AG04449 (cell line): ENCODE measurements at regions not wholly inside any gene's neighbourhood (a gene's known extent, or its start where the extent isn't known, plus 50 kb on each side); places are given as distances from the start of the nearest gene placed in this dataset.

ENCODE experiments used
- CTCF ChIA-PET: fragments of 350-600 bp; formaldehyde crosslinking; extraction: SDS; loops from one replicate; lab custom pipeline; 2021; ENCODE audit warnings: antibody characterized with exemption; lab: Yijun Ruan, JAX
- POLR2A ChIA-PET: fragments of 400-600, 350-600 bp; formaldehyde crosslinking; extraction: SDS; loops from one replicate; lab custom pipeline; 2020; ENCODE audit warnings: antibody characterized with exemption, inconsistent platforms; lab: Yijun Ruan, JAX
- DNase-seq: peaks from one replicate; pipeline ENCODE4 v3.0.0-alpha.2; 2010; ENCODE audit warnings: low read depth, low spot score
- H3K4me3 ChIP-seq: 2 replicates; pipeline ENCODE4 v1.5.1; 2011; ENCODE audit warnings: low read depth, mild to moderate bottlenecking, control low read depth, low read length
- TF ChIP-seq, protein P1 (sequence below): IDR thresholded peaks from one replicate; pipeline ENCODE4 v1.5.1; 2011; ENCODE audit warnings: mild to moderate bottlenecking, moderate library complexity, low read length, control low read depth, inconsistent platforms; ENCODE audit not compliant: insufficient read depth; ENCODE audit errors: missing control alignments

- POLR2A ChIA-PET, result no interaction called here
- CTCF ChIA-PET, result no interaction called here
Measured at GRCh38 chr10:21212912-21213311, 312.6 kb downstream of the SKIDA1 start.

GRCh38 chr10:21212348-21212747, 313.1 kb downstream of the SKIDA1 start:
- ChIA-PET POLR2A (no interaction called here), CTCF (no interaction called here)
- no peak for DNase-seq
- no peak overlapping the region for H3K4me3 ChIP-seq
- TF ChIP-seq, protein P1, sequence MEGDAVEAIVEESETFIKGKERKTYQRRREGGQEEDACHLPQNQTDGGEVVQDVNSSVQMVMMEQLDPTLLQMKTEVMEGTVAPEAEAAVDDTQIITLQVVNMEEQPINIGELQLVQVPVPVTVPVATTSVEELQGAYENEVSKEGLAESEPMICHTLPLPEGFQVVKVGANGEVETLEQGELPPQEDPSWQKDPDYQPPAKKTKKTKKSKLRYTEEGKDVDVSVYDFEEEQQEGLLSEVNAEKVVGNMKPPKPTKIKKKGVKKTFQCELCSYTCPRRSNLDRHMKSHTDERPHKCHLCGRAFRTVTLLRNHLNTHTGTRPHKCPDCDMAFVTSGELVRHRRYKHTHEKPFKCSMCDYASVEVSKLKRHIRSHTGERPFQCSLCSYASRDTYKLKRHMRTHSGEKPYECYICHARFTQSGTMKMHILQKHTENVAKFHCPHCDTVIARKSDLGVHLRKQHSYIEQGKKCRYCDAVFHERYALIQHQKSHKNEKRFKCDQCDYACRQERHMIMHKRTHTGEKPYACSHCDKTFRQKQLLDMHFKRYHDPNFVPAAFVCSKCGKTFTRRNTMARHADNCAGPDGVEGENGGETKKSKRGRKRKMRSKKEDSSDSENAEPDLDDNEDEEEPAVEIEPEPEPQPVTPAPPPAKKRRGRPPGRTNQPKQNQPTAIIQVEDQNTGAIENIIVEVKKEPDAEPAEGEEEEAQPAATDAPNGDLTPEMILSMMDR, result no peak

More at GRCh38 chr10:21212912-21213311, 312.6 kb downstream of the SKIDA1 start:
- DNase-seq, result no peak
- TF ChIP-seq, protein P1, result no peak
- H3K4me3 ChIP-seq, result no peak overlapping the region

DNA sequence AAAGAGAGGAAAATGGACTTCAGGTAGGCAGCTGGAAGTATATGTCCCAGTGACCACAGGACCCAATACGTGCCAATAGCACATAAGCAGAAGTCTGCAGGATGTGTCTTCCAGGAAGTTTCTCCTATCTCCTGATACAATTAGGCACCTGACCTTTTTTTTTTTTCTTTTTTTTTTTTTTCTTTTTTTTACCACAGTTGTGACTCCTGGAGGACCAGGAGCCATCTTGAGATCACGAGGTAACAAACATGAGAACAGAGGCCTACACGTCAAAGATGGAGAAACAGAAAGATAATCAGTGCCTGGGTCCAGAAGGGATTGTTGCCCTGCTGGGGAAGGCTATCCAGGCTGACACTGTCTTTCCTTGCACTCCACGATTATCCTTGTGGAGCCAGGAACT, 312.4 kb upstream of the NEBL start:
- DNase-seq, result no peak
- H3K4me3 ChIP-seq, result no peak overlapping the region
- ChIA-PET CTCF (no interaction called here), POLR2A (no interaction called here)
- TF ChIP-seq, protein P1, result no peak

DNA sequence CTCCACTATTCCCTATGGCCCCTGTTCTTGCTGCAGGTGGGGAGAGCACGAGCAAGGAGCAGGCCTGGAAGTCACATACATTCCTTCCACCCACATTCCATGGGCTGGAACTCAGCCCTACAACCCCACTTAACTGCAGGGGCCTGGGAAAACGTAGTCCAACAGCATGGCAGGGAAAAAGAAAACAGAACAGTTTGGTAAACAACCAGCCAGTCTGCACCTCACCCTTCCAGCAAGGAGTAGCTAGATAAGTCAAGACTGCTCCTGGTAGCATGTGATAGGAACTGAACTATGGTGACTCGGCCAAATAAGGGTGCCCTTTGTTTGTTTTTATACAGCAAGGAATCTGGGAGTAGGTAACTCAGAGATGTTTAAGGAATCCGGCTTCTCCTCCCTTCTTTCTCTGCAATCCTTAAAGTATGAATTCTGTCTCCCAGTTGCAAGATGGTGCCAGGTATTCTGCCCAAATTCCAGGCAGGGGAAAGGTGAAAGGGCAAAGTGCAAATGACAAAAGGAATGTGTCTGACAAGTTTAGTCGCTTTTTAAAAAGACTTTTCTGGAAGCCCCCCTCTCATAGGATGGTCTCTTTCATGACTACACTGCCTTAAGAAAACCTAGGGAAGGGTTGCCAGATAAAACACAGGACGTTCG, 311.7 kb upstream of the NEBL start:
- H3K4me3 ChIP-seq, result no peak overlapping the region
- TF ChIP-seq, protein P1, result no peak
- no peak for DNase-seq
- CTCF ChIA-PET, result no interaction called here
- POLR2A ChIA-PET, result no interaction called here

GRCh38 chr10:21207852-21208646, 310.9 kb upstream of the NEBL start:
- ChIA-PET CTCF (no interaction called here), POLR2A (no interaction called here)
- TF ChIP-seq, protein P1, result no peak
- no peak for DNase-seq
- H3K4me3 ChIP-seq, result no peak overlapping the region

DNA sequence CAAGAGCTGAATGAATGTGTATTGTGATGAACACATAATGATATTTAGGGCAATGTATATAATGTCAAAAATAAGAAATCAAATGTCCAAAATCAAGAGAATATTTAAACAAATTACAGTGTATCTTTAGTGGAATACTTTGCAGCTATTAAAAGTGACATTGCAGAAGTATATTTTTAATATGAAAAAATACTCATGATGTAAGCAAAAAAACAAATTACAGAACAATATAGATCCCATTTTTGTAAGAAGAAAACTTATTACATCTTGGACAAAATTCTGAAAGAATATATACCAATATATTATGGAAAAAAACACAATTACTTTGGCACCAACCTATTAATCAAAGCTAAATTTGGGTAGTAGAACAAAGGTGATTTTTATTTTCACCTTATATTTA, 308.2 kb upstream of the NEBL start:
- TF ChIP-seq, protein P1, result no peak
- ChIA-PET CTCF (no interaction called here), POLR2A (no interaction called here)
- H3K4me3 ChIP-seq, result no peak overlapping the region
- DNase-seq, result no peak
